DMS 273 treated with DMSO at 0.1 percent for 48 hours (cell line): ENCODE measurements at regions not wholly inside any gene's neighbourhood (a gene's known extent, or its start where the extent isn't known, plus 50 kb on each side); places are given as distances from the start of the nearest gene placed in this dataset.

Experiments used
- DNase-seq: peaks from one replicate; lab custom pipeline; 2025; lab: John Stamatoyannopoulos, UW

- DNase-seq: no peak
These were observed 63.3 kb upstream of the PTGFR start for GRCh38 chr1:78427506-78427905.

- DNase-seq: no peak
These were observed 58.8 kb upstream of the PTGFR start for GRCh38 chr1:78432016-78432415.

GRCh38 chr1:78434351-78434750 is 56.4 kb upstream of the PTGFR start:
- no peak for DNase-seq

GRCh38 chr1:78436961-78437360 is 53.8 kb upstream of the PTGFR start:
- DNase-seq: no peak

- no peak for DNase-seq
These were observed 53.4 kb upstream of the PTGFR start for GRCh38 chr1:78437396-78437795.

- no peak for DNase-seq
These were observed 52.8 kb upstream of the PTGFR start for GRCh38 chr1:78437941-78438340.

- no peak for DNase-seq
These were observed 50.4 kb upstream of the PTGFR start for GRCh38 chr1:78440381-78440793.
